ENCODE measurements at regions not wholly inside any gene's neighbourhood (a gene's known extent, or its start where the extent isn't known, plus 50 kb on each side); places are given as distances from the start of the nearest gene placed in this dataset.

- Histone ChIP-seq H3K27ac (no peak overlapping the region), H3K4me1 (no peaks in the 10 kb centered on the region), H3K9me3 (no peaks in the 10 kb centered on the region), H3K4me3 (no peak overlapping the region), H3K4me2 (no peak overlapping the region)
- POLR2A ChIA-PET: no interaction called here
- DNase-seq (ENCODE audit: low read depth in 1 of 2, low spot score in 1 of 2) (no peak), ATAC-seq (no peak), FAIRE-seq (no peak)
- TF ChIP-seq, protein P1, sequence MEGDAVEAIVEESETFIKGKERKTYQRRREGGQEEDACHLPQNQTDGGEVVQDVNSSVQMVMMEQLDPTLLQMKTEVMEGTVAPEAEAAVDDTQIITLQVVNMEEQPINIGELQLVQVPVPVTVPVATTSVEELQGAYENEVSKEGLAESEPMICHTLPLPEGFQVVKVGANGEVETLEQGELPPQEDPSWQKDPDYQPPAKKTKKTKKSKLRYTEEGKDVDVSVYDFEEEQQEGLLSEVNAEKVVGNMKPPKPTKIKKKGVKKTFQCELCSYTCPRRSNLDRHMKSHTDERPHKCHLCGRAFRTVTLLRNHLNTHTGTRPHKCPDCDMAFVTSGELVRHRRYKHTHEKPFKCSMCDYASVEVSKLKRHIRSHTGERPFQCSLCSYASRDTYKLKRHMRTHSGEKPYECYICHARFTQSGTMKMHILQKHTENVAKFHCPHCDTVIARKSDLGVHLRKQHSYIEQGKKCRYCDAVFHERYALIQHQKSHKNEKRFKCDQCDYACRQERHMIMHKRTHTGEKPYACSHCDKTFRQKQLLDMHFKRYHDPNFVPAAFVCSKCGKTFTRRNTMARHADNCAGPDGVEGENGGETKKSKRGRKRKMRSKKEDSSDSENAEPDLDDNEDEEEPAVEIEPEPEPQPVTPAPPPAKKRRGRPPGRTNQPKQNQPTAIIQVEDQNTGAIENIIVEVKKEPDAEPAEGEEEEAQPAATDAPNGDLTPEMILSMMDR (IDR thresholded peaks at IDR 0.05): no peak
- TF ChIP-seq SREBF2 (IDR thresholded peaks at IDR 0.05): no peak
- CTCF ChIA-PET: interaction anchor here (0.7 to 1.4 kb wide), 3 partner anchors 8 to 22 kb away, joined by 3 read pairs; no protein-coding TSS in a partner anchor
- 36% methylated on average over 1 of the region's 1 CpG for WGBS (ENCODE audit: missing lambda C conversion rate)
Observed at GRCh38 chr18:56252456-56252855, 385.9 kb downstream of the TXNL1 start.

- Histone ChIP-seq H3K27ac (no peak overlapping the region), H3K4me1 (no peaks in the 10 kb centered on the region), H3K4me2 (no peak overlapping the region), H3K4me3 (no peak overlapping the region), H3K9me3 (no peaks in the 10 kb centered on the region)
- no peak for TF ChIP-seq MAZ (IDR thresholded peaks at IDR 0.05; ENCODE audit: borderline replicate concordance, low read depth, low read length)
- no peak for TF ChIP-seq NFE2L2 (conservative IDR thresholded peaks at IDR 0.05; ENCODE audit: low read length)
- TF ChIP-seq SREBF2 (IDR thresholded peaks at IDR 0.05): no peak
- TF ChIP-seq, protein P2, sequence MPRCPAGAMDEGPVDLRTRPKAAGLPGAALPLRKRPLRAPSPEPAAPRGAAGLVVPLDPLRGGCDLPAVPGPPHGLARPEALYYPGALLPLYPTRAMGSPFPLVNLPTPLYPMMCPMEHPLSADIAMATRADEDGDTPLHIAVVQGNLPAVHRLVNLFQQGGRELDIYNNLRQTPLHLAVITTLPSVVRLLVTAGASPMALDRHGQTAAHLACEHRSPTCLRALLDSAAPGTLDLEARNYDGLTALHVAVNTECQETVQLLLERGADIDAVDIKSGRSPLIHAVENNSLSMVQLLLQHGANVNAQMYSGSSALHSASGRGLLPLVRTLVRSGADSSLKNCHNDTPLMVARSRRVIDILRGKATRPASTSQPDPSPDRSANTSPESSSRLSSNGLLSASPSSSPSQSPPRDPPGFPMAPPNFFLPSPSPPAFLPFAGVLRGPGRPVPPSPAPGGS (IDR thresholded peaks at IDR 0.05): no peak
- TF ChIP-seq CBX2 (IDR thresholded peaks at IDR 0.05; ENCODE audit: borderline replicate concordance, low read depth): no peak
- no peak for TF ChIP-seq EHMT2 (IDR thresholded peaks at IDR 0.05; ENCODE audit: low read depth)
- no peak for TF ChIP-seq FOXS1 (CRISPR knock-in tag; IDR thresholded peaks at IDR 0.05)
- no peak for TF ChIP-seq HEYL (CRISPR knock-in tag; IDR thresholded peaks at IDR 0.05)
- no peak for TF ChIP-seq KDM5A (IDR thresholded peaks at IDR 0.05)
- TF ChIP-seq GATA3 (IDR thresholded peaks at IDR 0.05; ENCODE audit: borderline replicate concordance): no peak
- TF ChIP-seq CEBPB (IDR thresholded peaks at IDR 0.05): no peak
- TF ChIP-seq, protein P3, sequence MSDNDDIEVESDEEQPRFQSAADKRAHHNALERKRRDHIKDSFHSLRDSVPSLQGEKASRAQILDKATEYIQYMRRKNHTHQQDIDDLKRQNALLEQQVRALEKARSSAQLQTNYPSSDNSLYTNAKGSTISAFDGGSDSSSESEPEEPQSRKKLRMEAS (IDR thresholded peaks at IDR 0.05): no peak
- WGBS (ENCODE audit: missing lambda C conversion rate): 46% methylated on average over 3 of the region's 4 CpGs
- DNase-seq (ENCODE audit: low read depth in 1 of 2, low spot score in 1 of 2) (no peak), ATAC-seq (no peak), FAIRE-seq (no peak)
- POLR2A ChIA-PET: no interaction called here
- CTCF ChIA-PET: no interaction called here
Observed at GRCh38 chr18:56248610-56249235, 389.7 kb downstream of the TXNL1 start.

- no peak for DNase-seq (ENCODE audit: low read depth in 1 of 2, low spot score in 1 of 2)
- FAIRE-seq: no peak
- ChIA-PET POLR2A (no interaction called here), CTCF (no interaction called here)
- ATAC-seq: no peak
- H3K4me1 ChIP-seq: no peaks in the 10 kb centered on the region
- no peak overlapping the region for H3K4me3 ChIP-seq
- no peak overlapping the region for H3K27ac ChIP-seq
- no peak overlapping the region for H3K4me2 ChIP-seq
- TF ChIP-seq PHF8 (IDR thresholded peaks at IDR 0.05; ENCODE audit: borderline replicate concordance, low read depth): no peak
- TF ChIP-seq HOXB5 (CRISPR knock-in tag; IDR thresholded peaks at IDR 0.05): no peak
- TF ChIP-seq SREBF2 (IDR thresholded peaks at IDR 0.05): no peak
- TF ChIP-seq, protein P4, sequence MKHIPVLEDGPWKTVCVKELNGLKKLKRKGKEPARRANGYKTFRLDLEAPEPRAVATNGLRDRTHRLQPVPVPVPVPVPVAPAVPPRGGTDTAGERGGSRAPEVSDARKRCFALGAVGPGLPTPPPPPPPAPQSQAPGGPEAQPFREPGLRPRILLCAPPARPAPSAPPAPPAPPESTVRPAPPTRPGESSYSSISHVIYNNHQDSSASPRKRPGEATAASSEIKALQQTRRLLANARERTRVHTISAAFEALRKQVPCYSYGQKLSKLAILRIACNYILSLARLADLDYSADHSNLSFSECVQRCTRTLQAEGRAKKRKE (CRISPR knock-in tag; IDR thresholded peaks at IDR 0.05; ENCODE audit: low read depth): no peak
- TF ChIP-seq, protein P5, sequence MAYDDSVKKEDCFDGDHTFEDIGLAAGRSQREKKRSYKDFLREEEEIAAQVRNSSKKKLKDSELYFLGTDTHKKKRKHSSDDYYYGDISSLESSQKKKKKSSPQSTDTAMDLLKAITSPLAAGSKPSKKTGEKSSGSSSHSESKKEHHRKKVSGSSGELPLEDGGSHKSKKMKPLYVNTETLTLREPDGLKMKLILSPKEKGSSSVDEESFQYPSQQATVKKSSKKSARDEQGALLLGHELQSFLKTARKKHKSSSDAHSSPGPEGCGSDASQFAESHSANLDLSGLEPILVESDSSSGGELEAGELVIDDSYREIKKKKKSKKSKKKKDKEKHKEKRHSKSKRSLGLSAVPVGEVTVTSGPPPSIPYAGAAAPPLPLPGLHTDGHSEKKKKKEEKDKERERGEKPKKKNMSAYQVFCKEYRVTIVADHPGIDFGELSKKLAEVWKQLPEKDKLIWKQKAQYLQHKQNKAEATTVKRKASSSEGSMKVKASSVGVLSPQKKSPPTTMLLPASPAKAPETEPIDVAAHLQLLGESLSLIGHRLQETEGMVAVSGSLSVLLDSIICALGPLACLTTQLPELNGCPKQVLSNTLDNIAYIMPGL (CRISPR knock-in tag; IDR thresholded peaks at IDR 0.05; ENCODE audit: borderline replicate concordance): no peak
- TF ChIP-seq RNF2 (IDR thresholded peaks at IDR 0.05; ENCODE audit: borderline replicate concordance, low read depth): no peak
- no peak for TF ChIP-seq CHD2 (IDR thresholded peaks at IDR 0.05; ENCODE audit: low read length, partially characterized antibody)
- no peak for TF ChIP-seq ZNF302 (CRISPR knock-in tag; IDR thresholded peaks at IDR 0.05)
- WGBS (ENCODE audit: missing lambda C conversion rate): 43% methylated on average over 2 of the region's 2 CpGs
- H3K9me3 ChIP-seq: no peaks in the 10 kb centered on the region
Observed at GRCh38 chr18:56246916-56247315, 391.5 kb downstream of the TXNL1 start.
